Hepatocyte (in vitro differentiated cells): ENCODE measurements at regions not wholly inside any gene's neighbourhood (a gene's known extent, or its start where the extent isn't known, plus 50 kb on each side); places are given as distances from the start of the nearest gene placed in this dataset.

Experiments used
- DNase-seq: peaks from one replicate; pipeline ENCODE4 v3.0.0-alpha.2; 2016; ENCODE audit warnings: low spot score
- H2AFZ ChIP-seq: fragments of 200-600 bp; sonication (generic); 2 replicates; pipeline ENCODE4 v1.6.0; 2016; ENCODE audit warnings: antibody characterized with exemption, mild to moderate bottlenecking
- H3K27ac ChIP-seq: fragments of 200-600 bp; sonication (generic); 2 replicates; pipeline ENCODE4 v1.5.1; 2016; ENCODE audit warnings: mild to moderate bottlenecking
- H3K27me3 ChIP-seq: fragments of 200-600 bp; sonication (generic); 2 replicates; pipeline ENCODE4 v1.6.1; 2016
- H3K36me3 ChIP-seq: fragments of 200-600 bp; sonication (generic); replicated peaks from 2 replicates; pipeline ENCODE4 v1.5.1; 2016; ENCODE audit warnings: low read depth; ENCODE audit not compliant: insufficient read depth
- H3K4me1 ChIP-seq: fragments of 200-600 bp; sonication (generic); 2 replicates; pipeline ENCODE4 v1.5.1; 2016; ENCODE audit warnings: mild to moderate bottlenecking, moderate library complexity; ENCODE audit not compliant: insufficient read depth
- H3K4me2 ChIP-seq: fragments of 200-600 bp; sonication (generic); 2 replicates; pipeline ENCODE4 v1.6.0; 2016
- H3K4me3 ChIP-seq: fragments of 200-600 bp; sonication (generic); 2 replicates; pipeline ENCODE4 v1.5.1; 2016; ENCODE audit warnings: mild to moderate bottlenecking
- H3K79me2 ChIP-seq: fragments of 200-600 bp; sonication (generic); 2 replicates; pipeline ENCODE4 v1.6.0; 2017; ENCODE audit warnings: mild to moderate bottlenecking
- H3K9me2 ChIP-seq: fragments of 200-600 bp; sonication (generic); replicated peaks from 2 replicates; pipeline ENCODE4 v1.6.0; 2017; ENCODE audit warnings: mild to moderate bottlenecking; ENCODE audit not compliant: insufficient read depth
- H3K9me3 ChIP-seq: fragments of 200-600 bp; sonication (generic); 2 replicates; pipeline ENCODE4 v1.5.1; 2016; ENCODE audit warnings: low read depth, mild to moderate bottlenecking
- H4K20me1 ChIP-seq: fragments of 200-600 bp; sonication (generic); 2 replicates; pipeline ENCODE4 v1.6.0; 2016; ENCODE audit warnings: mild to moderate bottlenecking; ENCODE audit not compliant: insufficient read depth, poor library complexity, severe bottlenecking
- CTCF ChIP-seq: fragments of 200-600 bp; sonication (generic); IDR thresholded peaks from 2 replicates; pipeline ENCODE4 v1.5.1; 2016; ENCODE audit warnings: antibody characterized with exemption, mild to moderate bottlenecking; ENCODE audit not compliant: poor library complexity
- EZH2 ChIP-seq: fragments of 200-600 bp; sonication (generic); IDR thresholded peaks from 2 replicates; pipeline ENCODE4 v1.6.1; 2016; ENCODE audit warnings: antibody characterized with exemption, mild to moderate bottlenecking, borderline replicate concordance
- EZH2phosphoT487 ChIP-seq: fragments of 200-600 bp; sonication (generic); IDR thresholded peaks from one replicate; pipeline ENCODE4 v1.6.1; 2018; ENCODE audit warnings: antibody characterized with exemption, mild to moderate bottlenecking, low read depth, moderate library complexity; ENCODE audit not compliant: unreplicated experiment, severe bottlenecking
- WGBS: methylation state at CpG from one replicate; pipeline ENCODE4 v1.1.6; 2016; ENCODE audit warnings: low lambda C conversion rate; ENCODE audit errors: missing lambda C conversion rate; 5-methylcytosine and 5-hydroxymethylcytosine counted together

- Histone ChIP-seq H3K79me2 (no peaks in the 10 kb centered on the region), H2AFZ (no peak overlapping the region), H3K4me3 (no peak overlapping the region), H3K36me3 (no peaks in the 10 kb centered on the region), H3K27ac (no peak overlapping the region), H3K4me1 (no peaks in the 10 kb centered on the region), H3K9me3 (no peaks in the 10 kb centered on the region), H4K20me1 (no peaks in the 10 kb centered on the region), H3K9me2 (no peaks in the 10 kb centered on the region), H3K27me3 (no peaks in the 10 kb centered on the region), H3K4me2 (no peak overlapping the region)
- DNase-seq: no peak
- 92% methylated on average over 4 of the region's 4 CpGs for WGBS
- TF ChIP-seq EZH2 (no peak), EZH2phosphoT487 (no peak), CTCF (no peak)
These were observed 50.3 kb upstream of the ITGA11 start for GRCh38 chr15:68482246-68482645.

GRCh38 chr15:68483165-68483564 lies 51.2 kb upstream of the ITGA11 start:
- Histone ChIP-seq H3K4me1 (no peaks in the 10 kb centered on the region), H3K36me3 (no peaks in the 10 kb centered on the region), H3K9me3 (no peaks in the 10 kb centered on the region), H3K79me2 (no peaks in the 10 kb centered on the region), H3K4me2 (no peak overlapping the region), H4K20me1 (no peaks in the 10 kb centered on the region), H3K27me3 (no peaks in the 10 kb centered on the region), H3K27ac (no peak overlapping the region), H2AFZ (no peak overlapping the region), H3K4me3 (no peak overlapping the region), H3K9me2 (no peaks in the 10 kb centered on the region)
- 93% methylated on average over 3 of the region's 3 CpGs for WGBS
- no peak for DNase-seq
- TF ChIP-seq CTCF (no peak), EZH2 (no peak), EZH2phosphoT487 (no peak)

- no peaks in the 10 kb centered on the region for H3K9me2 ChIP-seq
- H3K9me3 ChIP-seq: no peaks in the 10 kb centered on the region
- DNase-seq: no peak
- H3K27me3 ChIP-seq: no peaks in the 10 kb centered on the region
- H3K36me3 ChIP-seq: no peaks in the 10 kb centered on the region
- no peaks in the 10 kb centered on the region for H3K79me2 ChIP-seq
- H3K4me3 ChIP-seq: no peak overlapping the region
- no peaks in the 10 kb centered on the region for H3K4me1 ChIP-seq
- no peak for TF ChIP-seq EZH2phosphoT487
- no peak for TF ChIP-seq EZH2
- TF ChIP-seq CTCF: no peak
- no peaks in the 10 kb centered on the region for H4K20me1 ChIP-seq
- no peak overlapping the region for H2AFZ ChIP-seq
- no peak overlapping the region for H3K4me2 ChIP-seq
- no peak overlapping the region for H3K27ac ChIP-seq
These were observed 52.3 kb upstream of the ITGA11 start for GRCh38 chr15:68484220-68484619.

GRCh38 chr15:68484696-68485400 lies 52.9 kb upstream of the ITGA11 start:
- H3K4me2 ChIP-seq: no peak overlapping the region
- H2AFZ ChIP-seq: no peak overlapping the region
- 74% methylated on average over 14 of the region's 14 CpGs for WGBS
- no peaks in the 10 kb centered on the region for H3K4me1 ChIP-seq
- H3K9me3 ChIP-seq: no peaks in the 10 kb centered on the region
- TF ChIP-seq CTCF (no peak), EZH2phosphoT487 (no peak), EZH2 (no peak)
- H3K9me2 ChIP-seq: no peaks in the 10 kb centered on the region
- H3K27ac ChIP-seq: no peak overlapping the region
- no peaks in the 10 kb centered on the region for H4K20me1 ChIP-seq
- no peaks in the 10 kb centered on the region for H3K36me3 ChIP-seq
- H3K27me3 ChIP-seq: no peaks in the 10 kb centered on the region
- H3K4me3 ChIP-seq: no peak overlapping the region
- H3K79me2 ChIP-seq: no peaks in the 10 kb centered on the region
- DNase-seq: no peak
